CD4-positive, alpha-beta T cell treated with Interferon gamma for 1 hour (primary cell): ENCODE measurements at regions not wholly inside any gene's neighbourhood (a gene's known extent, or its start where the extent isn't known, plus 50 kb on each side); places are given as distances from the start of the nearest gene placed in this dataset.

Source experiments
- DNase-seq: peaks from one replicate; pipeline ENCODE4 v3.0.0-alpha.2; 2020

DNA sequence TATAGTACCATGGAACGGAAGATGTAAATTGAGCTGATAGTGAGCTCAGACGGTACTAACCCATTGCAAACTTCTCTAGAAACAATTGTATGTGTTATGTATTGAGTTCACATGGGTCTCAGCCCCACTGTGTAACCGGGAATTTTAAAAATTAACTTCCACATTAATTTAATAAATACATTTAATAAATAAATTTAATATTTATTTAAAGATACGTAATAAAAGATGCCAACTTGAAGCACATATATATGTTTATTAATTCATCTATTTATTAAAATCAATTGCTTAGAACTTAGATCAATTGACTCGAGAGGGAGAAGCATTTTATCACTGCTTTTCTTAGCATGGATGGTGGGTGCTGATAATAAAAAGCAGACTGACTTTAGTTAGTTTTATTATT lies 170.1 kb upstream of the NPVF start:
- DNase-seq, result no peak

DNA sequence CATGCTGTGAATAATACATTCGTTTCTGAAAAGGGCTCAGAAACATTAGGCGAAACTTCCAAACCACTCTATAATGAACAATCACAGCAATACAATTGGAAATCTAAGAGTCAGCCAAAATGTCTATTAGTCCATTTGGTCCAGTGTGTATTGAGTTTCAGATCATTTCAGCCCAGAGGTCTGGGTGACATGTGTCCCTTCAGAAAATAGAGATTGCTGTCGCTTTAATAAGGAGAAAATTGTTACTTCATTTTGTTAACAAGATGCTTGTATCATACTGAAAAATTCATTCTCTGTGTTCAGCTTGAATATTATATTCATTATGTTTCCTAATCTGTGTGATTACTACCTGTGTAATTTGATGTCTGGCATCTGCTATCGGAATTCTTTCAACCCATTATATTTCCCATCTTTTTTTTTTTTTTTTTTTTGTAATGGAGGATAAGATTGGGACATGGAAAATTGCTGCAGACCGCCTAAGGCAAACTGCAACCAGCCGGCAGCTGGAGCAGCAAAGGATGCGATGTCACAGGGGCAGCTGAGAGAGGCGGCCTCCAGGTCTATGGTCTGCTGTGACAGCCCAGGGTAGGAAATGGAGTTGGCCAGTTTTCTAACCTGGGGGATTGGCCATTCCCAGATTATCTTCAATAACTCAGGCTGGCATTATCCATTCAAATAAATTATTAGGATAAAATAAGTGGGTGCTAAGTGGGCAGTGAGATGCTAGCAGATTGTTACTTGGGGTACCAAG lies 170.9 kb upstream of the NPVF start:
- no peak for DNase-seq

DNA sequence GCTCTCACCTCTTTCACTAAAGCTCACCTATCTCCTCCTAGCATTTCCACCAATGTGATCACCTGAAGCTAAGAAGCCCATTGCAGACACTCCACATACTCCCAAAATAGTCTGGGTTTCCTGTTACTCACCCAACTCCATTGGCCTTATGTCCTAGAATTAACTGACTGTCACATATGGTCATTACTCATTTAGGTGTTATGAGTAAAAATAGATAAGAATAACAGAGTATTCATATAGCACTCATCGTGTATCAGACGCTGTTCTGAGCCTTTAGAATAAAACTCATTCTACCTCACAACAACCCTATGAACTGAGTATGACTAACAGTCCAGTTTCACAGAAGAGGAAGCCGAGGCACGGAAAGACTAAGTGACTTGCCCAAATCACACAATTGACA lies 174.2 kb upstream of the NPVF start:
- DNase-seq, result no peak

DNA sequence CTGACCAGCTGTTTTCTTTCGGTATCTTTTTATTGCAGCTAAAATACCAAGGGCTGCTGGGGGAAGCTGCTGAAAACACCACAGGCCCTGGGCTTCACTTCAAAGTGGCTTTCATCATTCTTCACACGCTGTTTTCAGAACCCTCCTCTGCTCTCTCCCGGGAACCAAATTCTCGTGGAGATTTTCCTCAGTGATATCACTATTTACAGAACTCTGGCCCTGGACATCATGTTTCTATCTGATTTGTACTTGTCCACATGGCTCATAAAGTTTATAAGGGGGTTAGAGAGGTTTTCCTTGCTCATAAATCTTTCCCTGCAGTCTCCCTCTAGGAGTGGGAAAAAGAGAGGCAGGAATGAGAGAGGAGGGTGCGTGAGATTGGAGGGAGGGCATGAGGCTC lies 177.4 kb upstream of the NPVF start:
- no peak for DNase-seq

DNA sequence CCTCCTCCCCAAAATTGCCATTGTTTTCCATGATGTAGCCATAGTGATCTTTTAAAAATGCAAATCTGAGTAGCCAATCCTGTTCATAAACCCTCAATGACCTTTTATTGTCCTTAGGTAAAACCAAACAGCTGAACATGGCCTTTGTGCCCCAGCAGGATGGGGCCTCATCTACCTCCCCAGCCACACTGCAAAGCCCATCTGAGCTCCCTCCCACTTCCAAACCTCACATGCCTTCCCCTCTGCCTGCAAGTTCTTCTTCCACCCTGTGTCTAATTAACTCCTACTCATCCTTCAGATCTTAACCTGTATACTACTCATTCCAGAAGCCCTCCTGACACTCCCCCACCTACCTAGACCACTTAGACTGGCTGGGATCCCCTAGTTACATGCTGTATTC lies 178.8 kb upstream of the NPVF start:
- no peak for DNase-seq

DNA sequence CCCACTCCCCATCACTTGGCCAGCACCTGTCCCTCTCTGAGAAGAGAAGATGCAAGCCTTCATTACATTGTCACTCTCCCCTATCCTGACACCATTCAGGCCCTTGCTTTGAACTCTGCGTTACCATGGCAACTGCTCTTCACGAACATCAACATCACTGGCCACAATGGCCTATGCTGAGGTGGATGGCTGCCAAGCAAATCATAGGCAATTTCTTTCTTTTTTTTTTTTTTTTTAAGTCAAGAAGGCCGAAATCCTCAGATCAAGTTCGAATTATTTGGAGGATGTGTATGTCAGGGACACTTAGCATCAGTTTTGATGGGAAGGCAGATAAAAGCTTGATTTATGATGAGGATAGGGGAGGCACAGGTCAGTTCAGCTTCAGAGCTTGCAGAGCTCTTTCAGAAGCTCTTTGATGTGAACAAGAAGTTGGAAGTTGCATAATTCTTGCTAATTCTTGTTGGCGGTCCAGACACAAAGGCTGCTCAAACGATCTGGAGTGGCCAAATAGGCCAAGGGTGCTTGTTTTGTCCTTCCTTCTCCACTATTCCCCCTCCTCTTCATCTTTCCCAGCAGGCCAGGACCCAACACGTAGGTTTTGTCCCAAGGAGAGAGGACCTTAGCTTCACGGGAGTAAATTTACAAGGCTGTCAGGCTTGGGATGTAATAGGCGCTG lies 179.9 kb upstream of the NPVF start:
- no peak for DNase-seq

DNA sequence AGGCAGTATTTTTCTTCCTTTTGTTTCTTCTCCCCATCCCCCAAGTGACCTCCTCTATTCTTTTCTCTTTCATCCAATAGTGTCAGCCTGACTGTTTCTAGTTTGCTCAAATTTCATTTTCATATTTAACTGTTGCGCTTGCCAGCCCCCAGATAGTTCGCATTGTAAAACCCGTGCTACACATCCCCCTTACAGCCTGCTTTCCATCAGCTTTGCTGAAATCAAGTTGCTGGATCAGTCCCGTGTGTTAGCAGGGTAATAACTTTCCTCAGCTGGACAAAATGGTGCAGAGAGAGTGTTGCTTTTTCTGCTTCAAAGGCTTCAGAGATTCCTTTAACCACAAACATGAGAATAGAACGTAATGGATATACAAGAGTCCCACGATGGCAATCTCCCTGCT lies 180.6 kb upstream of the NPVF start:
- DNase-seq, result no peak

DNA sequence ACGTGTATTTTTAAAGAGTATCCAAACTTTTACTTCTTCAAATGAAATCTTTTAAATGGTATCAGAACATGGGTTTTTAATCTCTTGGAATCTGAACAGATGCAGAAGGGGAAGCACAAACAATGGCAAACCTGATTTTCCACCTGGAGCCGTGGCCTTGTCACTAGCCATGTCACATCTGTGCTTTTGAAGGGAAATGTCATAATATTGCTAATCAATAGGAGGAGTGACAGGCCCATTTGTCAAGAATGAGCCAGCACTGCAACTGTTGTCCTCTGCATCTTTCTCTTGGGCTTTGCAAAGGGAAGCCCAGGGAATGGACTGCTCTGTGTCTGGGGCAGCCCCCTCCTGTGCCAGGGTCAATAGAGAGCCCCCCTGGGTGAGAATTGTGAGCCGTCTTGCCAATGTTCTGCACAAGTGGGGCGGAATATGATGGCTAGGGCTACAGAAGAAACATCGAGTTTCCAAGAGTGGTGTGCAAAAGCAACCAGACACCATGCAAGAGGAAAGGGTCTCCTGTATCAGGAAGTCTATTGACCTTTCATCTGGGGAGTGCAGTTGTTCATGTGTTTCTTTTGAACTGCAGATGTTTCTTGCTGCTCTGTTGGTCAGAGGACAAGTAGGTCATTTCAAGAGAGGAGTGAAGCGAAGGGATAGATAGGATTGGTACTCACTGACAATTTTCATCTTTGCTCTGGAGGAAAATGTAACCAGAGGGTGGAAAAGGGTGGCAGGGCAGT lies 181.8 kb upstream of the NPVF start:
- no peak for DNase-seq

DNA sequence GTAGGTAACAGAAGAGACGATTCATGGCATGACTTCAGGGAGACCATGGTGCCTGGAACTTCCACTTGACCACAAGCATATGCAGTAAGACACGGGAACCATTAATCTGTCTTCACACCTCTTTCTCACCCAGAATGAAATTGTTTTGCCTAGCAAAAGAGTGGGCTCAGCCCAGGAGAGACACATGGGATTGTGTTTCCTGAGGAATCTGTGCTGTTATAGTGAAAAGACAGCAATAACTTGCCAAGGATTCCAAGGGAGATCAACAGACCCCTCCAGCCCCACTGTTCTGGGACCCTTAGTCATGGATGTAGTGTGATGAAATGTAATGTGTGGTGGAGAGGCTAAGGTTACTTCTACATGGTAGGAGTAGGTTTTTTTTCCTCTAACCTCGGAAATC lies 192.5 kb upstream of the NPVF start:
- no peak for DNase-seq

DNA sequence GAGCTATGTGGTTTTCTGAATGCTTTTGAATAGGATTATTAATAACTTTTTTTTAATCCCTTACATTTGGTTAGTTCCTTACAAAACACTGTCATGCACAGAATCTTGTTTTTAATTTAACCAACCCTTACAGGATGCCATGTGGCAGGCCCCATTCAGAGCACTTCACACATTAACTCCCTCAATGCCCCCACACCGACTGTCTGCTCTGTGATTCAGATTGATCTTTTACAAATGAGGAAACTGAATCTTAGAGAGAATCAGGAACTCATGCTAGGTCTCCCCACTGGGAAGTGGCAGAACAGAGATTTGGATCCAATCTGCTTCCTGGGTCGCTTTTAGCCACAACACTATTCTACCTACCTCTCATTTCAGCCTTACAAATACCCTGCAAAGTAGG lies 195.8 kb upstream of the NPVF start:
- no peak for DNase-seq

DNA sequence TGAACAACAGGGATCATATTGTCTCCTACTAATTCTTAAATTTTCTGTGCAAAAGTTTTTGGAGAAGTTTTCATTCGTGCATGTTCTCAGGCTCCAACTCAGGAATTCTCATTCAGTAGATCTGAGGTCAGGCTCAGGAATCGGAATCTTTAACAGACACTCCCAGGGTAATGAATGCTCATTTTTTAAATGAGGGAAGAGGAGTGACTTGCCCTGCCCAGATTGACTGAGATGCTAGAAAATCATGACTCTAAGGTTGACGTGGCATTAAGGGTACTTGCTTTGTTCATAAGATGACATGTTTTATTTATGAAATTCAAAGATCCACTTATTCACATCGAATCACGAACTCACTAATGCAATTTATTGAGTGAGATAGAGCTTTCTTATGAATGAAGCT lies 196.6 kb upstream of the NPVF start:
- DNase-seq, result no peak

DNA sequence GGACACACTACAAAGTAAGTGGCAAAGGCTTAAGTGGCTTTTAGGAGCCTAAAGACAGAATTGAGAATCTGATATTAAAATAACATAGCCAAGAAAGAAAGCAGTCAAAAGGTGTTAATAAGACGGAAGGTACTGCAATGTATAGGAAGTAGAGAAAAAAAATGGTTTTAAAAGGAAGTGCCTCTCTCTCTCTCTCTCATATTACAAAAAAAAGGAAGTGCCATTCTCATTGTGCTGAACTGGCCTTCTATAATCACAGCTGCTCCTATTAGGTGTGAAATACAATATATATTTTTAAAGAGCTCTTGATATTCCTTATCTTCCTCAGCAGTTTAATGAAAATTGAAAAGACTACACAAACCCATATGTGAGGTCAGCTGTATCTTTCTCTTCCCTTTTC lies 199.4 kb upstream of the NPVF start:
- no peak for DNase-seq

DNA sequence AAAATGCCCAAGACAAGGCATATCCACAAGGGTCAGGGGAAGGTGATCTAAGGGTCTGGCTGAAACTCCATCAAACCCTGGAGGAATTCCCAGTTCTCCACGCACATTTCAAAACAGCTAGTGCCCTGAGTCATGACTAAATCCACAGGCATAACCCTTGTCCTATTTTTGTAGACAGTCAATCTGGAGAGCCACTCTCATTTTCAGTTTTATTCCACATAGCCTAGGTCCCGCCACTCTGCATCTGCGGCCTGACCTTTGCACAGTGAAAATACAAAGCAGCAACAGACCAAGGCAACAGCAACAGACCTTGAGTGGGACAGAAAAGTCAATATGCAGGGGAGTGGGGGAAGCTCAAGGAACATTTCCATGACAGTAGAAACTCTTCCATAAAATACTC lies 201.4 kb upstream of the NPVF start:
- no peak for DNase-seq

DNA sequence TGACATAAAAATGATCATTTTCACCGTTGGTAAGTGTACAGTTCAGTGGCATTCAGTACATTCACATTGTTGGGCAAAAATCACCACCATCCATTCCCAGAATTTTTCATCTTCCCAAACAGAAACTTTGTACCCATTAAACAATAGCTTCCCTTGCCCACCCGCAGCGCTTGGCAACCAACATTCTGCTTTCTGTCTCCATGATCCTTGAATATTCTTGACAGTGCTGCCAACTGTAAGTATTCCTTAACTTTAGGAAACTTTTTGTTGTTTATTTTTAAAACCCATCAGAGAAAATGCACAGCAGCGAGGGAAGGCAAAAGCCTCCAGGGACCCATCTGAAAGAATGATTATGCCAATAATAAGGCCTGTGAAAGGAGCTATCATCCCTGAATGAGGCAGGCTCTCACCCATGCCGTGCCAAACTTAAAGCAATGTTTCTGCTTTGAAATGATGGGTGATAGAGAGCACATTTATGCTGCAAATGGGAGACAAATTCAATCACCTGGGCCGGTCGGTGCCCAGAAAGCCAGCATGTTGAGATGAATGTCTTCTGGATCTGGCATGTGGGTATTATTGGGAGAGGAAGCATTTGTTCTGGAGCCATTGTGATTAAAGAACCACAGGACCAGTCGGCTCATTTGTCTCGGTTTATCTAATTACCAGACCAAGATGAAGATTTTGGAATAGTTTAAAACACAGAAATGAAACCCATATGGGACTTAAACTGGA lies 202.1 kb upstream of the NPVF start:
- DNase-seq, result no peak

DNA sequence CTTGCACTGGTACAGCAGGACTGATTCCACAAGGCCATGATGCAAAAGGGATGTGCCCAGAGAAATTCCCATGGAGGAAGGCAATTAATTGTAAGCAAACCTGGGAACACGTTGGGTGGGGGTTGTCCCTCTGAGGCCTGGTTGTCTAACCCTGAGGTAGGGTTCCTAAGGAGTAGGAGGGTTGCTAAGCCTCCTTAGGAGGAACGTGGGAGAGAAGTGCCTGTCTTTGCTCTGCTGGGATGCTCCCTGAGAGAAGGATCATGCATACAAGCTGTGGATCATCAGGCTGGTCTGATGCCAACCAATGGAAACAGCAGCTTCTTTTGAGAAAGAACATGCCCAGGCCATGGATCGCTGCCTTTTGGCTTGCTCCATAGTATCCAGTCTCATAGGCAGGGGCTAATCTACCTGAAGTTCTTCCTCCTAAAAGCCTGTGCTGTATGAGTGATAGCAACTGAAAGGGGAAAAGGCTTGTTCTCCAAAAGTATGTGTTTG lies 203.7 kb upstream of the NPVF start:
- DNase-seq, result no peak

DNA sequence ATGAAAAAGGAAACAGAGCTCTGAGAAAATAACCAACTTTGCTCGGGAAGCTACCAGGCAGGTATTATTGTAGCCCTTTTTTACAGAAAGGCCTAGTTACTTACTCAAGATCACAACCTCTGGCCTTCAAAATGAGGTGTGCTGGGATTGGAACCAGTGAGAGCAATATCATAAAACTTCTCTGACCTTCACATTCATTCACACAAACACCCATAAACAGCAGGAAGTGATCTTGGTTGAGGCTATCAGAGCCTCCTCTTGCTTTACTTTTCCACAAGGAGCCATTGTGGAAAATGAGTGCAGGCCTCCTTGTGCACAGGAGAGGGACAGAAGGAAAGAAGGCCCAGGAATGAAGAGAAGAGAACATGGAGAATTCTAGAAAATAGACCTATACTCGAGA lies 204.5 kb upstream of the NPVF start:
- DNase-seq, result no peak

DNA sequence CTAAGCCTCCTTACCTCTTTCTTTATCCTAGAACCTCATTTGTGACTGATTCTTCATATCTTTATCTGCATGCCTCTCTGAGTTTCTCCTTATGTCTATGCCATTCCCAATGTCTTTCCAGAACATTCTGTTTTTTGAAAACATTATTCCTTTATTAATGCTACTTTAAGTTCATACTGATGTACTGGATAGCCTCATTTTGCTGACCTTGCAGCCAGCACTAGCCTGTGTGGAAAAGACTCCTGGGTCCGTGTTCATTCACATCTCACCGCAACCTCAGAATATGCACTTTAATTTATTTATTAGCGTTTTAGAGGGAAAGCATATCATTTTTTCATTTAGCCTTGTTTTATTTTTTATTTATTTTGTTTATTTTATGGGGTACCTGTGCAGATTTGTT lies 208.1 kb upstream of the NPVF start:
- no peak for DNase-seq

DNA sequence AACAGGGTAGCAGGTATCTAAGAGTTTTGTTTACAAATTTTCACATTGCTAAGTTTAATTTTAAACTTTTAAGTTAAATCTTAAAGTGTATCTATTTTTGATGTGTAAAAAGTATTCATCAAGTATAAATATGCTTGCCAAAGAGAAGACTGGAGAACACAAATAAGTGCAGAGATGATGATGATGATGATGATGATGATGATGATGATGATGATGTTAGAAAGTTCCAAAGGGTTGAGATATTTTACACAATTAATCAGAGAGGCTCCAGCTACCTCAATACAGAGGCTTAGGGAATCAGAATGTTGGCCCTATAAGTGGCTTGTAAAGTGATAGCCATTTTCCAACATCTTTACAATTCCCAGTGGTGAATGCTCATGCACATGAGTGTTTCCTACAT lies 209.0 kb upstream of the NPVF start:
- DNase-seq, result no peak

DNA sequence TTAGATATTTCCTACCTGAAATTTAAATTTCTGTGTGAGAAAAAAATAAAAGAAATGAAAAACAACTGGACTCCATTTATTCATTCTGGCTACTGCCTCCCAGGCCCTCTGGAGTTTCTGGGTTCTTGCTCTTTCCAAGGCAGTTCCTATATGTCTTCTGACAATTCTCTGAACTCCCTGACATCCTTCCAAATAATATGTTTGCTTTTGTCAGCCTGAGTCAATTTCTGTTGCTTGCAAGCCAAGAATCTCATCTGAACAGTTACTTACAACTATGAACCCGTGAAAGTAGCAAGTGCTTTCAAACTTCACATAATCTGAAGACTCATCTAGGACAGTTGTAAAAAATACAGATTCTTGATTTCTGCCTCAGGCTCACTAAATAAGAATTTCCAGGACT lies 216.7 kb upstream of the NPVF start:
- DNase-seq, result no peak

DNA sequence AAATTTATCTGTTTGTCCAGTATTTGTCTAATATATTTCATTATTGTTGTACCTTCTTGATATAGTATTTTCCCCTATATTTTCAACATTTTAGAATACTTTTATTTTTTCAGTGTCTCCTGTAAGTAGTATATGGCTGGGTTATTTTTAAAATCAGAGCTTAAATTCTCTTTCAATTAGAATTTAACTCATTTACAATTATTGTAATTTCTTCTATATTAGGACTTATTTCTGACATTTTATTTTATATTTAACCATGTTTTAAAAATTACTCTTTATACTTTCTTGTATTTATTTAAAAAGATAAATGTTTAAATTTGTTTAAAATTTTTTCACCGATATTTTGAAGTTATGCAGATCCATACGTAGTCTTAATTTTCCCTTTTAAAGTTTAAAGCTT lies 220.0 kb upstream of the NPVF start:
- DNase-seq, result no peak

DNA sequence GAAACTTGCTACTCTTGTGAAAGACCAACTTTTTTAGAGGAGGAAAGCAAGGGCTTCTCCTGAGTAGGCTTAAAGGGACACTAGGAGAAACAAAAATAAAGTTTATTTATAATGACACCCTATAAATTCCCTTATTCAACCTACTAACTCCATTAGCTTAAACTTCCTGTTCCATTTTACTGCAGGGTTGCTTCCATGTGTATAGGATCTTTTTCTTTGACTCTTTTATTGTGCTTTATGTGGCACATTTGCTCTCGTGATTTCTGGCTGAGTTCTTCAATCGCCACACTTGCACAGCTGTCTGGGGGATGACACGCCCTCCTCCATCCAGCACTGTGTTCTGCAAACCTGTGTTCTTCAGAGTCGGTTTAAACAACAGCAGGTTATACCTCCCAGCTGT lies 225.7 kb upstream of the NPVF start:
- DNase-seq, result no peak

DNA sequence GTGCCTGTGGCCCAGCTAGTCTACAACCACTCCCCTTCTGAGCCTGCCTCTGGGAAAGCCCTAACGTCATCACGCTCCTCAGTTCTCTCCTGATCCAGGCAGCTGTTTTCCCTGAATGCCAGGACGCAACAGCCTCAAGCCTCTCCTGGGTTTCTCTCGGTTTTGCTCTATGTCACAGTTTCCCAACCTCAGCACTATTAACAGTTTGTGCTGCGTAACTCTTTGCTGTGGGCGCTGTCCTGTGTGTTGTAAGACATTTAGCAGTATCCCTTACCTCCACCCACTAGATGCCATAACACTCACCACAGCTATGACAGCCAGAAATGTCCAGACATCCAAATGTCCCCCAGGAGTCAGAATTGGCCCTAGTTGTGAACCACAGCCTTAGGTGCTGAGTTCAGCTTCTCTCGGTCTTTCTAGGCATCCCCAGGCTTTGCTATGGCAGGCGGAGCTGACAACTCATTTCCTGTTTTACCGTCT lies 226.3 kb upstream of the NPVF start:
- no peak for DNase-seq

DNA sequence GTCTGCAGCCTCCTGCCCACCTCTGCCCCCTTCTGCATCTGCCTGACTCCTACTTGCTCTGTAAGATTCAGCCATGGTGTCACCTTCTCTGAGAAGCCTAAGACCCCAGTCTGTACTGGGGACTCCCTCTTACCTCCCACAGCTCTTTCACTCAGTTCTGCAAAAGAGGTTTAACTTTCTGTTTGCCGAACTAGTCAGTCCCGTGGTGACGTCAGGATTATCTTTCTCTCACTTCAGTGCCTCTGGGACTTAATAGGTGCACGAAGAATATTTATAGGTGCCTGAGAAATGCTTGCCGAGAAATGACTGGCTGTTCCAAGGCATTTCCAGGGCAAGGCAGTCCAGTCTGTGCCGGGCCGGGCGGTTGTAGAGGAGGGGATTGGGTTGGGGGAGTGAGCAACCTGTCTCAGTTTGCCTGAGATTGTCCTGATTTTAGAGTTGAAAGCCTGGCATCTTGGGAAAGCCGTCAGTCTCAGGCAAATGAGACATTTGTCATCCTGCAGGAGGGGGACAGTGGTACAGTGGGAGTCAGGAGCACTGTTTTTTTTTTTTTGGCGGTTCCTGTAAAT lies 227.5 kb upstream of the NPVF start:
- no peak for DNase-seq
